OCI-M1 (cell line): ENCODE measurements at regions not wholly inside any gene's neighbourhood (a gene's known extent, or its start where the extent isn't known, plus 50 kb on each side); places are given as distances from the start of the nearest gene placed in this dataset.
A peak's percentile ranks its signal among the peaks of the same experiment; 100 is the strongest.
"Not testable (repeated sequence)": the region's sequence is repeated elsewhere in the genome, so short reads cannot be mapped to it uniquely, and the experiment has no call there.

Source experiments
- DNase-seq: peaks from one replicate; lab custom pipeline; 2025; lab: John Stamatoyannopoulos, UW

GRCh38 chr11:87635001-87635400 is 540.2 kb downstream of the RAB38 start:
- DNase-seq, result no peak

- no peak for DNase-seq
These were observed 540.9 kb downstream of the RAB38 start for GRCh38 chr11:87634331-87634730.

- no peak for DNase-seq
These were observed 546.3 kb downstream of the RAB38 start for GRCh38 chr11:87628957-87629356.

- no peak for DNase-seq
These were observed 547.1 kb downstream of the RAB38 start for GRCh38 chr11:87628026-87628580.

- not testable (repeated sequence) for DNase-seq
These were observed 551.5 kb downstream of the RAB38 start for GRCh38 chr11:87623531-87624365.

- no peak for DNase-seq
These were observed 558.7 kb downstream of the RAB38 start for GRCh38 chr11:87616511-87616910.

GRCh38 chr11:87604350-87604749 is 566.6 kb downstream of the TMEM135 start:
- no peak for DNase-seq

GRCh38 chr11:87603887-87604286 is 566.2 kb downstream of the TMEM135 start:
- no peak for DNase-seq

- DNase-seq, result no peak
These were observed 565.0 kb downstream of the TMEM135 start for GRCh38 chr11:87602776-87603175.

GRCh38 chr11:87600938-87601337 is 563.2 kb downstream of the TMEM135 start:
- no peak for DNase-seq

GRCh38 chr11:87597725-87598124 is 560.0 kb downstream of the TMEM135 start:
- no peak for DNase-seq

GRCh38 chr11:87596176-87596575 is 558.4 kb downstream of the TMEM135 start:
- no peak for DNase-seq

GRCh38 chr11:87589082-87589481 is 551.3 kb downstream of the TMEM135 start:
- no peak for DNase-seq

GRCh38 chr11:87585613-87586012 is 547.9 kb downstream of the TMEM135 start:
- DNase-seq, result not testable (repeated sequence)

GRCh38 chr11:87583931-87584330 is 546.2 kb downstream of the TMEM135 start:
- no peak for DNase-seq

GRCh38 chr11:87575088-87575487 is 537.4 kb downstream of the TMEM135 start:
- DNase-seq, result no peak

GRCh38 chr11:87574193-87574592 is 536.5 kb downstream of the TMEM135 start:
- no peak for DNase-seq

GRCh38 chr11:87573708-87574107 is 536.0 kb downstream of the TMEM135 start:
- DNase-seq, result no peak

GRCh38 chr11:87572881-87573280 is 535.1 kb downstream of the TMEM135 start:
- no peak for DNase-seq

- peak; percentile 68 for DNase-seq
These were observed 522.6 kb downstream of the TMEM135 start for GRCh38 chr11:87560352-87560751.

- DNase-seq, result not testable (repeated sequence)
These were observed 522.1 kb downstream of the TMEM135 start for GRCh38 chr11:87559852-87560251.

- DNase-seq, result no peak
These were observed 517.4 kb downstream of the TMEM135 start for GRCh38 chr11:87555101-87555500.

- no peak for DNase-seq
These were observed 511.1 kb downstream of the TMEM135 start for GRCh38 chr11:87548797-87549196.

GRCh38 chr11:87545858-87546257 is 508.1 kb downstream of the TMEM135 start:
- no peak for DNase-seq
